Loucy (cell line): ENCODE measurements at regions not wholly inside any gene's neighbourhood (a gene's known extent, or its start where the extent isn't known, plus 50 kb on each side); places are given as distances from the start of the nearest gene placed in this dataset.

ENCODE experiments used
- H2AFZ ChIP-seq: fragments of 200-600 bp; sonication (generic); 2 replicates; pipeline ENCODE4 v1.6.0; 2016; ENCODE audit warnings: antibody characterized with exemption, mild to moderate bottlenecking, low read length, moderate library complexity
- H3F3A ChIP-seq: fragments of 200-600 bp; 2 replicates; pipeline ENCODE4 v1.6.0; 2016; ENCODE audit warnings: antibody characterized with exemption, low read depth, mild to moderate bottlenecking
- H3K27me3 ChIP-seq: fragments of 200-600 bp; sonication (generic); 2 replicates; pipeline ENCODE4 v1.6.1; 2014; ENCODE audit warnings: low read length, mild to moderate bottlenecking; ENCODE audit not compliant: insufficient read depth, poor library complexity, severe bottlenecking
- H3K36me3 ChIP-seq: fragments of 200-600 bp; sonication (generic); 2 replicates; pipeline ENCODE4 v1.6.1; 2016; ENCODE audit warnings: low read length; ENCODE audit not compliant: insufficient read depth
- H3K4me1 ChIP-seq: fragments of 200-600 bp; sonication (generic); 2 replicates; pipeline ENCODE4 v1.5.1; 2014; ENCODE audit warnings: low read length, mild to moderate bottlenecking; ENCODE audit not compliant: insufficient read depth, poor library complexity, severe bottlenecking
- H3K4me2 ChIP-seq: fragments of 200-600 bp; sonication (generic); 2 replicates; pipeline ENCODE4 v1.6.0; 2014; ENCODE audit warnings: antibody characterized with exemption, low read length, low read depth, mild to moderate bottlenecking; ENCODE audit not compliant: poor library complexity, severe bottlenecking
- H3K4me3 ChIP-seq: fragments of 200-600 bp; sonication (generic); 2 replicates; pipeline ENCODE4 v1.5.1; 2014; ENCODE audit warnings: low read length, mild to moderate bottlenecking, mixed read lengths; ENCODE audit not compliant: poor library complexity, severe bottlenecking
- H3K79me2 ChIP-seq: fragments of 200-600 bp; sonication (generic); 2 replicates; pipeline ENCODE4 v1.6.1; 2014; ENCODE audit warnings: low read length; ENCODE audit not compliant: insufficient read depth
- H3K9ac ChIP-seq: fragments of 200-600 bp; sonication (generic); 2 replicates; pipeline ENCODE4 v1.6.0; 2014; ENCODE audit warnings: mild to moderate bottlenecking, low read depth, low read length, moderate library complexity; ENCODE audit not compliant: poor library complexity, severe bottlenecking
- H3K9me2 ChIP-seq: fragments of 200-600 bp; sonication (generic); replicated peaks from 2 replicates; pipeline ENCODE4 v1.6.1; 2016; ENCODE audit warnings: low read depth, low read length, mixed read lengths
- H3K9me3 ChIP-seq: fragments of 200-600 bp; sonication (generic); 2 replicates; pipeline ENCODE4 v1.6.1; 2014; ENCODE audit warnings: mild to moderate bottlenecking, antibody characterized with exemption, low read length, low read depth; ENCODE audit not compliant: insufficient read depth
- H4K20me1 ChIP-seq: fragments of 200-600 bp; sonication (generic); 2 replicates; pipeline ENCODE4 v1.6.0; 2014; ENCODE audit warnings: antibody characterized with exemption, low read length, mild to moderate bottlenecking; ENCODE audit not compliant: insufficient read depth, poor library complexity, severe bottlenecking
- CTCF ChIP-seq: fragments of 200-600 bp; sonication (generic); conservative IDR thresholded peaks from 2 replicates; pipeline ENCODE4 v1.5.1; 2014; ENCODE audit warnings: mild to moderate bottlenecking, antibody characterized with exemption, low read length
- EZH2phosphoT487 ChIP-seq: fragments of 200-600 bp; IDR thresholded peaks from 2 replicates; pipeline ENCODE4 v1.6.1; 2018; ENCODE audit warnings: antibody characterized with exemption, mild to moderate bottlenecking, moderate library complexity, borderline replicate concordance

GRCh38 chr11:111099028-111099713 is 146.4 kb upstream of the POU2AF2 start:
- Histone ChIP-seq H3K9ac (no peak overlapping the region), H3K4me2 (no peak overlapping the region), H3K4me1 (no peaks in the 10 kb centered on the region), H3K36me3 (no peaks in the 10 kb centered on the region), H3K9me2 (no peaks in the 10 kb centered on the region), H3K9me3 (no peaks in the 10 kb centered on the region), H3K4me3 (no peak overlapping the region), H3F3A (no peaks in the 10 kb centered on the region), H3K27me3 (no peaks in the 10 kb centered on the region), H2AFZ (no peak overlapping the region), H3K79me2 (no peaks in the 10 kb centered on the region), H4K20me1 (no peaks in the 10 kb centered on the region)
- TF ChIP-seq EZH2phosphoT487 = no peak
- TF ChIP-seq CTCF = no peak

DNA sequence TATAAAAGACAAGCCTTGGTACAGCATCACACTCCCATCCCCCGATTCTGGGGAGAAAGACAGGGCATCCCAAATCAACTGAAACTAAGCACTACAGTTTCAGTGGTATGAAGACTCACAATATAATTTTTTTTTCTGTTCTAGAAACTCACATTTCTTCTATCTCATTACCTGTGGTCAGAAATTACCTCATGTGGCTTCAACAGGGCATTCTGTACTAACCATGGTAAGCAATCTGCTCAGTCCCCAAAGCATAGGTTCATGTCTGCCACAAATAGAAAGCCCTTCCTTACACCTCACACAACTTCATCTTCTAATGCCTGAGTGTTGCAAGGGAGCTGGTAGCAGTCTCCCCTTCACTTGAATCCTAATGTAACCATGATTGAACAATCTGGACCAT is 147.4 kb upstream of the POU2AF2 start:
- H3F3A ChIP-seq = no peaks in the 10 kb centered on the region
- H3K4me2 ChIP-seq = no peak overlapping the region
- H3K9me3 ChIP-seq = no peaks in the 10 kb centered on the region
- no peaks in the 10 kb centered on the region for H3K27me3 ChIP-seq
- no peaks in the 10 kb centered on the region for H3K36me3 ChIP-seq
- no peak overlapping the region for H3K9ac ChIP-seq
- no peak overlapping the region for H3K4me3 ChIP-seq
- no peaks in the 10 kb centered on the region for H3K79me2 ChIP-seq
- no peaks in the 10 kb centered on the region for H3K4me1 ChIP-seq
- H3K9me2 ChIP-seq = no peaks in the 10 kb centered on the region
- no peak for TF ChIP-seq CTCF
- no peak for TF ChIP-seq EZH2phosphoT487
- no peaks in the 10 kb centered on the region for H4K20me1 ChIP-seq
- no peak overlapping the region for H2AFZ ChIP-seq

DNA sequence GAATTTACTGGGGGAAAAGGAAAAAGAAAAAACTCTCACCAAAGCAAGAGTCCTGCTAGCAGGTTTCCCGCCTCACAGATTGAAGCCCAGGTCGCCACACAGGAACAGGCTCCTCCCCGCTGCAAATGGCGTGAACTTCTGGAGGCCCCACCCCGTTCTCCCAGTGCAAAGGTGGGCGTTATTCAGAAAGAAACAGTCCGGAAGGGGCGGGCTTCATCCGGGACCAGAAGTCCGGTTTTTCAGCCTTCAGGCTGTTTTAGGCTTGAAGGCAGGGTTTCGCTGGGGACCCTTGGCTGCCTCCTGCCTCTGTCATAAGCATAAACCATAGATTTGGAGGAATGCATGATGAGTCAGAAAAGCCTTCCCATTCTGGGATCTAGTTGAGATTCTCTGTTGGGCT is 148.3 kb upstream of the POU2AF2 start:
- Histone ChIP-seq H3K9me3 (no peaks in the 10 kb centered on the region), H2AFZ (no peak overlapping the region), H3K36me3 (no peaks in the 10 kb centered on the region), H3F3A (no peaks in the 10 kb centered on the region), H3K9ac (no peak overlapping the region), H3K79me2 (no peaks in the 10 kb centered on the region), H4K20me1 (no peaks in the 10 kb centered on the region), H3K4me2 (no peak overlapping the region), H3K4me1 (no peaks in the 10 kb centered on the region), H3K9me2 (no peaks in the 10 kb centered on the region), H3K4me3 (no peak overlapping the region), H3K27me3 (no peaks in the 10 kb centered on the region)
- TF ChIP-seq CTCF (no peak), EZH2phosphoT487 (no peak)
